Esophagus squamous epithelium (tissue), 4 donors: ENCODE measurements at regions not wholly inside any gene's neighbourhood (a gene's known extent, or its start where the extent isn't known, plus 50 kb on each side); places are given as distances from the start of the nearest gene placed in this dataset.

ENCODE experiments used
- CTCF ChIP-seq, 6 experiments: fragments of 450-650 bp in 4 of 6; fragments of 200-600 bp in 2 of 6; sonication (generic) in 2 of 6; IDR thresholded peaks; one replicate each; pipeline ENCODE4 v1.5.1; 2016 to 2019; ENCODE audit warnings: antibody characterized with exemption in 6 of 6, mild to moderate bottlenecking in 4 of 6, moderate library complexity in 4 of 6
- POLR2A ChIP-seq, 4 donors: fragments of 450-650 bp; IDR thresholded peaks; one replicate each; pipeline ENCODE4 v1.6.1; 2017; ENCODE audit warnings: antibody characterized with exemption in 4 of 4, mild to moderate bottlenecking in 4 of 4, moderate library complexity in 3 of 4

- TF ChIP-seq CTCF (IDR thresholded peaks at IDR 0.05) = no peak
- no peak for TF ChIP-seq POLR2A (IDR thresholded peaks at IDR 0.05)
Observed at GRCh38 chr20:7420345-7420744, 519.9 kb downstream of the HAO1 start.
